G401 (cell line): ENCODE measurements at regions not wholly inside any gene's neighbourhood (a gene's known extent, or its start where the extent isn't known, plus 50 kb on each side); places are given as distances from the start of the nearest gene placed in this dataset.
"Not testable (repeated sequence)": the region's sequence is repeated elsewhere in the genome, so short reads cannot be mapped to it uniquely, and the experiment has no call there.

Experiments used
- DNase-seq: peaks from one replicate; pipeline ENCODE4 v3.0.0-alpha.2; 2015; ENCODE audit warnings: low spot score
- in situ Hi-C: cut with HindIII; loops from 2 replicates; pipeline ENCODE4 v1.10.0; 2016; ENCODE audit warnings: low sequenced_read_pairs, mixed read lengths

DNA sequence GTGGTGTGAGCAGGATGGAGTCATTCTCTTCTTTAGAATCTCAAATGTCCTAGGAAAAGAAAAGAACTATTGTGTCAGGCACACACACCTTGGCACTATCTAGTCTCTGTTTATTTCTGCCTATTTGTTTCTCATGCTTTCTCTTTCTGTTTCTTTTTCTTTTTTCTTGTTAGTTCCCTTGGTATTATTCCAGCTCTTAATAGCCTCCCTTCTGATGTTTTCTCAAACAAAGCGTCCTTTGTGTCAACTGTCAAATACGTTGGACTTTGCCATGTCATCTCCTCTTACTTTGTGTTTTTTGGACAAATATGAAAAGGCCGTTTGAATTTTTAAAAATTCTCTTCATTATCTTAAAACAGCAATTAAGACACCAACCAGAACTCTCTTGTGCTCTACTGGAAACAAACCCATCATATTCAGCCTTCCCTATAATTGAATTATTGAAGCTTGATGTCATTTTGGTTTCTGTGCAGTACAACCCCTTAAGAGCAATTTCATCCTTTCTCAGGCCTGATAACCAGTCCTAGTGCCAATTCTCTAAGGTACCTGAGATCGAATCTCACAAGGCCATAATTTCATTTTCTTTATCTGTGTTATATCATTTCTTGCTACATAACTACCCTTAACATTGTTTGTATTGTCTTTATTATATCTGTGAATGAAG lies 497.8 kb upstream of the NRP1 start:
- in situ Hi-C loops, result no loop called here
- no peak for DNase-seq

DNA sequence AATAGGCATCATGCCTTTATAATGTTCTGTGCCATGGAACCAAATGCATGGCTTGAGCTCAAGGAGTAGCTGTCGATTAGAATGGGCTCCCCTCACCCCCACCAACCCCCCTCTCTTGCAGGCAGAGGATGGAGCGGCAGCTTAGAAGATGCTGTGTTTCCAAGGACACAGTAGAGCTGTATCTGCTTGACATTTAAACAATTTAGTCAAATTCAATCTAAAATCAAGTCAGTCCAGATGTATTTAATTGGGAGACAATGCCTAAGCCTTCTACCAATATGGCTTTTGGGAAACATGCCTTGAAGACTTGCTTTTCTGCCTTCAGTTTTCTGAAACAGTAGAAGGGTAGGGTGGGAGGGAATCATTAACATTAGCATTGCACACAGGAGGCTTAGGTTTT lies 497.1 kb upstream of the NRP1 start:
- in situ Hi-C loops, result no loop called here
- DNase-seq, result no peak

- DNase-seq, in situ Hi-C loops: not testable (repeated sequence)
Observed at GRCh38 chr10:33829899-33830298, 495.4 kb upstream of the NRP1 start.

GRCh38 chr10:33828592-33828991 lies 494.1 kb upstream of the NRP1 start:
- DNase-seq, result no peak
- in situ Hi-C loops, result no loop called here

DNA sequence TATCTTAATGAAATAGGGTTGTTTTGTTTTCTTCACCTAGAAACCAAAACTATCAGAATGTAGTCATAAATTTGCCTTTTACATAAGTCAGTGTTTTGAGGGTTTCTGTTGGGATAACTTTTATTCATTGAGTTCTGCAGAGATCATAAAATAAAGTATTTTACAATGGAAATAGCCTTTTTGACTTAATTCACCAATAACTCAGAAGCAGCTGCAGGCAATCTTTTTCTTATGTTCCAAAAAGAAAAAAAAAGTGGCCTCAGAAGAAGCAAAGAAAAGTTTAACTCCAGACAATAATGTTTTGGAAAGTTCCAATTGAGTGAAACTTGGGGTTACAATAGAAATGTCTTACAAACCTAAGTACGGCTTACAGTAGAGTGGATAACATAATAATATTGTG lies 491.7 kb upstream of the NRP1 start:
- no peak for DNase-seq
- in situ Hi-C loops, result no loop called here

DNA sequence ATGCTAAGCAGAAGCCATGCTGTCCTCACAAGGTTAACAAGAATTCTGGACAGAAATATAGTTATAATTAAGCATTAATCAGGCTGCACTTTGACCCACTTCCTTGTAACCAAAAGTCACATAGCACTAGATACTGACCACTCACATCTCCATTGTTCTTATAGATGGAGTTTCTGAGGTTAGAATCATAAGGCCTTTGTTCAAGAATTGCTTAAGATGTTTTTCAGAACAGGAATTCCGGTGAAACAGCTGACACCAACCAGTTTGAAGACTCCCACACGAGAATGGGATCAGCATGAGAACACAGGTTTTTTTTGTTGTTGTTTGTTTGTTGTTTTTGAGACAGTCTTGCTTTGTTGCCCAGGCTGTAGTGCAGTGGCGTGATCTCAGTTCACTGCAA lies 488.3 kb upstream of the NRP1 start:
- no peak for DNase-seq
- in situ Hi-C loops, result no loop called here

- in situ Hi-C loops, result no loop called here
- no peak for DNase-seq
Observed at GRCh38 chr10:33820531-33820930, 486.1 kb upstream of the NRP1 start.

- no peak for DNase-seq
- in situ Hi-C loops, result no loop called here
Observed at GRCh38 chr10:33819206-33819605, 484.7 kb upstream of the NRP1 start.

DNA sequence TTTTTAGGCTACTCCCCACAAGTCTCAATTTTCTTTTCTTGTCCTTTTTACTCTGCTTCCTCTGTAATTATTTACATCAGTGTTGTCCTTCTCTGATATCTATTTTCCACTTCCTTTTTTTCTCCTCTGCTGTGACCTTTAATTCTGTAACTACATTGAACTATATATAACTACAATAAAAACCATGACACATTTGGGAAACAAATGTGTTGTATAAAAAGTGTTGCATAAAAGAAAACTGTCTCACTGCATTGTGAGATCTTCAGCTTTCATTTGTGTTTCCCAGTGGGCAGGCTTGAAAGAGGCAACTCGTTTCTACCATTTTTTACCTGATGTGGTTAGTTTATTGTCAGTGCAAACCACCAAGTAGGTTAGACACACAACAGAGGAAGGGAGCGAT lies 483.9 kb upstream of the NRP1 start:
- in situ Hi-C loops, result no loop called here
- DNase-seq, result no peak

DNA sequence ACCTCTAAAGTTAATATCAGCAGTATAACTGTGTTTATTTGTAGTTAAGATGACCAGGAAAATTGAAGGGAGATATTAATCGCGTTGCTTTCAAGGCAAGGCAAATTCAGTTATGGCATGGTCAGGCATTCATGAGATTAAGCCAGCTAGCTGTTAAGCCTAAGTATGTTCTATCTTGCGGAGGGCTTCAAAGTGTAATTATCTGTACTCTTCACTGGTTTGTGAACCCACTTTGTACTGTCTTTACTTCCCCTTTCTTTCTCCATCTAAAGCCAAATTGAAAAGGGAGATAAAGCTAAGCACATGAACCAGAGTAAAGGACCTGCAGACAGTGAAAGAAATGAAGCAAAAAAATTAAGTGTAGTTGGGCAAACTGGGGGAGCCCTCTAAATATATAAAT lies 483.1 kb upstream of the NRP1 start:
- in situ Hi-C loops, result no loop called here
- DNase-seq, result no peak

DNA sequence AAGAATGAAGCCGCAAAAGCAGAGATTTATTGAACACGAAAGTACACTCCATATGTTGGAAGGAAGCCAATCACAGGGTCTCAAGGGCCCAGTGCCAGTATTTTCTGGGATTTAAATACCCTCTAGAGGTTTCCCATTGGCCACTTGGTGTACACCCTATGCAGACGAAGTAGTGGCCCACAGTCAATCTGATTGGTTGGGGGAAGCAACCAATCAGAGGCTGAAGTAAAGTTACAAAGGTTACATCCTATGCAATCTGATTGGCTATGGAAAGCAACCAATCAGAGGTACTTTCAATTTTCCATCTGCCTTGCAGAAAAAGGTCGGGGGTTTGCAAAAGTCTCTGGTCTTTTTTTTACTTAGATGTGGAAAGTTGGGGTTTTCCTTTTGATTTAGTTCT lies 481.3 kb upstream of the NRP1 start:
- DNase-seq, result no peak
- in situ Hi-C loops, result no loop called here

GRCh38 chr10:33813871-33814270 lies 479.4 kb upstream of the NRP1 start:
- in situ Hi-C loops, result no loop called here
- no peak for DNase-seq

DNA sequence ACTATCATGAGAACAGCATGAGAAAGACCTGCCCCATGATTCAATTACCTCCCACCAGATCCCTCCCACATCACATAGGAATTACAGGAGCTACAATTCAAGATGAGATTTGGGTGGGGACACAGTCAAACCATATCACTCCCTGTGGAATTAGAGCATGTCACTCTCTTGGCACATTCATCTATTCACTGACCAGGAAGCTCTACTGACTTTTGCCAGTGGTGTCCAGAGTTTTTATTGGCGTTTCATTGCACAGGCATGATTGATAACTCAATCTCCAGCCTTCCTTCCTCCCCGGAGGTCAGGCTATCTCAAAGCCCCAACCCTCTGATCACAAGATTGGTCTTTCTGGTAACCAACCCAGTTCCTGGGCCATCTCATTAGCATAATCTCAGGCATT lies 478.9 kb upstream of the NRP1 start:
- DNase-seq, result no peak
- in situ Hi-C loops, result no loop called here

- in situ Hi-C loops, result no loop called here
- no peak for DNase-seq
Observed at GRCh38 chr10:33812586-33812985, 478.1 kb upstream of the NRP1 start.

DNA sequence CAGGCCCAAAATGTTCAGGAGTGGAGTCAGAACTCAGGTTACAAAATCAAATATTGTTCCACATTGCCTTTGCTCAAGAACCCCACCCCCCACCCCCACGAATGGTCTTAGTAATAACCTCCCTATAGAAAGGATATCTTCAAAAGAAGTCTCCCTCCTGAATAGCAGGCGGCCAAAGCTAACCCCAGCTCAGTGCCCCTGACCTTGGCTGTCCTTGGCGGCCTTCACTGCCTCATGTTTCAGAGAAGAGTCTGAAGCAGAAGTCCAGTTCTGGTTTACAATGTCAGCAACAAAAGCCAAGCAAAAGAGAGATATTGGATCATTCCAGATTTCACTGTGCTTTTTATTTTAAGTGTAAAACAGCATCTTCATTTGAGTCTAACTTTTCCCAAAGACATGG lies 476.5 kb upstream of the NRP1 start:
- in situ Hi-C loops, result no loop called here

DNA sequence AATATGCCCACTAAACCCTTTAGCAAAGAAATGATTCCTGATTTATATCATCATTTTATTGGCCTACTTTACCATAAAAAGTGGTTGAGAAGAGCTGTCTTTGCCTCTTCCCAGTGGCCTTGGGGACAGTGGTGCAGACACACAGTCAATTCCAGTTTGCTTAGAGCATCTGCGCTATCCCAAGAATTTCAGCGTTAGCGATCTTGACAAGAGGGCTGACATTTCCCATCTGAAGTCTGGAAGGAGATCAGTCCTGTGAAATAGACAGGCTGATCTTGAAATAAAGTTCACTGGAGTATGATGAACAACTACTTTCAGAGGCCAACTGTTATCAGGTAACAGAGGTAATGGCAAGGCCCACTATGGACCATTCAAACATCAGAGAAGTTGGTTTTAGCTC lies 475.3 kb upstream of the NRP1 start:
- in situ Hi-C loops, result no loop called here
- no peak for DNase-seq

More for the DNA sequence above, 476.5 kb upstream of the NRP1 start:
- DNase-seq, result no peak

DNA sequence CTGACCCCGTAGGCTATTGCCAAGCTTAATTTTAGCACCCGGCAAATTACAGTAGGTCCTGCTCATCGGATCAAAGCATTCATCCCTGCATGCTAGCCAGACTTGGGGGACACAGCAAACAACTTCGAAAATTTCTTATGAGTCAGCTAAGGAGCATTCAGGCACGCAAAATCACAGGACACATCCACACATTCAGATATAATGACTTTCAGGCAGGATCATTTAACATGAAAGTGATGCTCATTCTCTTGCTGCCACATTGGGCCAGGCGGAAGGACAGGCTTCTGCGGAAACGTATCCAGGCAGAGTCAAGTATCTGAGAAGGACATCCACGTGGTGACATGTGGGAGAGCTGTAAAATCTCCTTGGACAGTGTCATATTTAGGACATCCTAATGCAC lies 474.0 kb upstream of the NRP1 start:
- DNase-seq, result no peak
- in situ Hi-C loops, result no loop called here

- DNase-seq, result no peak
- in situ Hi-C loops, result no loop called here
Observed at GRCh38 chr10:33807531-33808359, 473.3 kb upstream of the NRP1 start.

DNA sequence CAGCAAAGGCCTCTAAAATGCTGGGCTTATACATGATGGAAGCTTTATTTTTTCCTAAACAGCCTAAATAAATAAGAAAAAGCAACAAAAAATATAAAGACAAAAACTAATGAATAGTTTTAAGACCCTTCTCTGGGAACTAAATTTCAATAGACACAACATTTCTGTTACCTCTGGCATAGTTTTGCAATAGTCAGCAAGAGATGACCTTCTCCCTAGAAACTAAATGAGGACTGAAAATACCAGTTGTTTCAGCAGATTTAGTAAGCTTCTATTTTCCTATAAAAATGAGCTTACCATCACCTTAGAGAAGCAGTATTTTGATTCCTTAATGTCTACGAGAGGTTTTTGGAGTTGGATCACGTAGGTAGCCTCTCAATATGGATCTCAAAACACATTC lies 471.4 kb upstream of the NRP1 start:
- in situ Hi-C loops, result no loop called here
- DNase-seq, result no peak

DNA sequence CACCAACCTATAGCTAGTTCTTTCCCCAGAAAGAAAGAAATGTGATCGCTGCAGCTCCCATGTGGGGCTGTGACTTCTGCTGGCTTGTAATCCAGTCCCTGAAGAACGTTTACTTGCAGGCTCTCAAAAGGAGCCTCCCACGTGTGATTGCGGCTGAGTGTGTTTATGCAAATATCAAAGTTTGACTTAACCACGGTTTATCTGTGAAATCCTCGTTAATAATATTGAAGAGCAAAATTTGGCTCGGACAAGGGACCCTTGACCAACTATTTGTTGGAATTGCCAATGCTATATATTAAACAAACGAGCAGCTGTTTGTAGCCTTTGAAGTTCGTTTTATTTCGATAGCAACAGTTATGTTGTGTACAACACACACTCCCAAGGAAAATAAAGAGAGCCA lies 470.1 kb upstream of the NRP1 start:
- DNase-seq, result no peak

GRCh38 chr10:33803248-33803647 lies 468.8 kb upstream of the NRP1 start:
- in situ Hi-C loops, result no loop called here
- DNase-seq, result no peak

More for the DNA sequence above, 470.1 kb upstream of the NRP1 start:
- in situ Hi-C loops, result no loop called here
